DOHH2 (cell line): ENCODE measurements at regions not wholly inside any gene's neighbourhood (a gene's known extent, or its start where the extent isn't known, plus 50 kb on each side); places are given as distances from the start of the nearest gene placed in this dataset.

Experiments used
- CTCF ChIP-seq: fragments of 200-600 bp; sonication (generic); IDR thresholded peaks from one replicate; pipeline ENCODE4 v1.5.1; 2014; ENCODE audit warnings: antibody characterized with exemption, mild to moderate bottlenecking, low read depth, low read length; ENCODE audit not compliant: poor library complexity, severe bottlenecking
- EZH2phosphoT487 ChIP-seq: fragments of 200-600 bp; sonication (generic); IDR thresholded peaks from 2 replicates; pipeline ENCODE4 v1.6.1; 2017; ENCODE audit warnings: borderline replicate concordance, mild to moderate bottlenecking, antibody characterized with exemption, low read length, moderate library complexity, mixed read lengths

- TF ChIP-seq CTCF (no peak), EZH2phosphoT487 (no peak)
Measured at GRCh38 chr5:2810644-2811043, 59.2 kb upstream of the IRX2 start.
